Astrocyte (in vitro differentiated cells and primary cell): ENCODE measurements at regions not wholly inside any gene's neighbourhood (a gene's known extent, or its start where the extent isn't known, plus 50 kb on each side); places are given as distances from the start of the nearest gene placed in this dataset.

ENCODE experiments used
- DNase-seq: peaks from one replicate; pipeline ENCODE4 v3.0.0-alpha.2; 2010; ENCODE audit warnings: low read depth
- FAIRE-seq: peaks from 2 replicates; lab custom pipeline; 2011; peaks lifted over from hg19 to GRCh38; lab: Jason Lieb, UNC
- H2AFZ ChIP-seq: 2 replicates; pipeline ENCODE4 v1.6.0; 2012; ENCODE audit warnings: low read depth, low read length, inconsistent platforms
- H3K27ac ChIP-seq: 2 replicates; pipeline ENCODE4 v1.5.1; 2011; ENCODE audit warnings: low read depth, low read length, inconsistent platforms
- H3K27me3 ChIP-seq: 2 replicates; pipeline ENCODE4 v1.6.0; 2011; ENCODE audit warnings: low read length, inconsistent platforms; ENCODE audit not compliant: insufficient read depth
- H3K36me3 ChIP-seq: 2 replicates; pipeline ENCODE4 v1.5.1; 2011; ENCODE audit warnings: low read length, inconsistent platforms; ENCODE audit not compliant: insufficient read depth
- H3K4me1 ChIP-seq: 2 replicates; pipeline ENCODE4 v1.5.1; 2011; ENCODE audit warnings: low read length, inconsistent platforms; ENCODE audit not compliant: insufficient read depth
- H3K4me2 ChIP-seq: 2 replicates; pipeline ENCODE4 v1.6.0; 2012; ENCODE audit warnings: low read length, inconsistent platforms
- H3K4me3 ChIP-seq: 2 replicates; pipeline ENCODE4 v1.5.1; 2011; ENCODE audit warnings: low read depth, mild to moderate bottlenecking, low read length, inconsistent platforms; ENCODE audit not compliant: insufficient read depth
- H3K79me2 ChIP-seq: 2 replicates; pipeline ENCODE4 v1.6.0; 2012; ENCODE audit warnings: mild to moderate bottlenecking, low read length, inconsistent platforms; ENCODE audit not compliant: insufficient read depth
- H3K9ac ChIP-seq: 2 replicates; pipeline ENCODE4 v1.6.0; 2012; ENCODE audit warnings: mild to moderate bottlenecking, low read length, inconsistent platforms
- H3K9me3 ChIP-seq: 2 replicates; pipeline ENCODE4 v1.5.1; 2012; ENCODE audit warnings: low read depth, mild to moderate bottlenecking, low read length, inconsistent platforms; ENCODE audit not compliant: insufficient read depth
- H4K20me1 ChIP-seq: 2 replicates; pipeline ENCODE4 v1.6.0; 2012; ENCODE audit warnings: low read length, inconsistent platforms; ENCODE audit not compliant: insufficient read depth
- H3K27ac Mint-ChIP-seq: one replicate; pipeline ENCODE4 v1.8.0; 2021; ENCODE audit warnings: mild to moderate bottlenecking, mixed read lengths; ENCODE audit not compliant: unreplicated experiment
- H3K27me3 Mint-ChIP-seq: one replicate; pipeline ENCODE4 v1.8.0; 2021; ENCODE audit warnings: low read depth, mixed read lengths; ENCODE audit not compliant: unreplicated experiment
- H3K36me3 Mint-ChIP-seq: one replicate; pipeline ENCODE4 v1.8.0; 2021; ENCODE audit warnings: low read depth, mixed read lengths; ENCODE audit not compliant: unreplicated experiment
- H3K4me1 Mint-ChIP-seq: one replicate; pipeline ENCODE4 v1.8.0; 2021; ENCODE audit warnings: low read depth, mixed read lengths; ENCODE audit not compliant: unreplicated experiment
- H3K4me3 Mint-ChIP-seq: one replicate; pipeline ENCODE4 v1.8.0; 2021; ENCODE audit warnings: mild to moderate bottlenecking, moderate library complexity, mixed read lengths; ENCODE audit not compliant: unreplicated experiment
- H3K9me3 Mint-ChIP-seq: one replicate; pipeline ENCODE4 v1.8.0; 2021; ENCODE audit warnings: mild to moderate bottlenecking, mixed read lengths; ENCODE audit not compliant: unreplicated experiment
- EZH2 ChIP-seq: IDR thresholded peaks from 2 replicates; pipeline ENCODE4 v1.6.1; 2012; ENCODE audit warnings: mild to moderate bottlenecking, low read length, inconsistent platforms; ENCODE audit not compliant: insufficient read depth
- TF ChIP-seq, protein P1 (sequence below): IDR thresholded peaks from 2 replicates; pipeline ENCODE4 v1.5.1; 2011; ENCODE audit warnings: low read depth, mild to moderate bottlenecking, inconsistent platforms, low read length, moderate library complexity; ENCODE audit not compliant: insufficient read depth

DNA sequence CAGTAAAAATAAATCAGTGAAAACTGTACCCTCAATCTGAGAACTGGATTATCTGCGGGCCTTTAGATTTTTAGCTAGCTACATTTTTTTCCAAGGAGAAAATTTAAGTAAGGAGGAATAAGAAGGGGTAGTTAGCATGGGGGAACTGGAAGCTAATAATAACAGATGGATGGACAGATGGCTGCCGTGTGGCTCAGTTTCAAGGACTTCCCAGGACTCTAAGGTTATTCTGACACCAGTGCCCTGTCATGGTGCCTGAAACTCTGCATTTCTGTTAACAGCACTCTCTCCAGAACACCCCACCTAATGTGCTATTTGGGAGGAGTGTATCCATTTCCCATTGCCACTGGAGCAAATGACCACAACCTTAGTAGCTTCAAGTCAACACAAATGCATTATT lies 75.7 kb upstream of the PDE1C start:
- H3K79me2 ChIP-seq, result no peaks in the 10 kb centered on the region
- Mint-ChIP-seq H3K27ac (no peak overlapping the region), H3K4me1 (peaks cover 4% of the 10 kb centered on the region), H3K36me3 (no peaks in the 10 kb centered on the region), H3K4me3 (no peak overlapping the region), H3K27me3 (peaks cover 5% of the 10 kb centered on the region), H3K9me3 (no peaks in the 10 kb centered on the region)
- TF ChIP-seq, protein P1, sequence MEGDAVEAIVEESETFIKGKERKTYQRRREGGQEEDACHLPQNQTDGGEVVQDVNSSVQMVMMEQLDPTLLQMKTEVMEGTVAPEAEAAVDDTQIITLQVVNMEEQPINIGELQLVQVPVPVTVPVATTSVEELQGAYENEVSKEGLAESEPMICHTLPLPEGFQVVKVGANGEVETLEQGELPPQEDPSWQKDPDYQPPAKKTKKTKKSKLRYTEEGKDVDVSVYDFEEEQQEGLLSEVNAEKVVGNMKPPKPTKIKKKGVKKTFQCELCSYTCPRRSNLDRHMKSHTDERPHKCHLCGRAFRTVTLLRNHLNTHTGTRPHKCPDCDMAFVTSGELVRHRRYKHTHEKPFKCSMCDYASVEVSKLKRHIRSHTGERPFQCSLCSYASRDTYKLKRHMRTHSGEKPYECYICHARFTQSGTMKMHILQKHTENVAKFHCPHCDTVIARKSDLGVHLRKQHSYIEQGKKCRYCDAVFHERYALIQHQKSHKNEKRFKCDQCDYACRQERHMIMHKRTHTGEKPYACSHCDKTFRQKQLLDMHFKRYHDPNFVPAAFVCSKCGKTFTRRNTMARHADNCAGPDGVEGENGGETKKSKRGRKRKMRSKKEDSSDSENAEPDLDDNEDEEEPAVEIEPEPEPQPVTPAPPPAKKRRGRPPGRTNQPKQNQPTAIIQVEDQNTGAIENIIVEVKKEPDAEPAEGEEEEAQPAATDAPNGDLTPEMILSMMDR, result no peak
- no peak for TF ChIP-seq EZH2
- FAIRE-seq, result no peak
- peaks cover 19% of the 10 kb centered on the region for H3K4me1 ChIP-seq
- H3K27me3 ChIP-seq, result no peaks in the 10 kb centered on the region
- DNase-seq, result no peak
- H3K4me3 ChIP-seq, result no peak overlapping the region
- H3K4me2 ChIP-seq, result no peak overlapping the region
- no peak overlapping the region for H2AFZ ChIP-seq
- no peaks in the 10 kb centered on the region for H4K20me1 ChIP-seq
- H3K27ac ChIP-seq, result no peak overlapping the region
- H3K9me3 ChIP-seq, result peaks cover 3% of the 10 kb centered on the region
- H3K36me3 ChIP-seq, result no peaks in the 10 kb centered on the region
- H3K9ac ChIP-seq, result no peak overlapping the region

DNA sequence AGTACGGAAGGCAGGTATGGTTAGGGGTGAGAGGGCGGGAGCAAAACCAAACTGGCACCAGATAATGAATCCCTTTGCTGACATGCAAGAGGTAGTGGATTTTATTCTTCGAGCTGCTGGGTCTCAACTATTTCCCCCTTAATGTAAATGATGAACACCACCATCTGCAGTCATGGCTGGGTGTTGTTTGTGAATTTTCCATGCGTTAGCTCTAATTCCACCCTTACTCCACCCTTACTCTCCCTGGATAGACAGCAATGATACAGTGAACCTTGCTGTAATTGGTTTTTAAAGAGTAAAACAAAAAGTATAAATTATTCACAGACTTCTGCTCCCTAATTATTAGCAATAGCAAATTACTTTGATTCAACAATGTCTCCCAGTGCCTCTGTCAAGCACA lies 74.5 kb upstream of the PDE1C start:
- TF ChIP-seq, protein P1, result no peak
- TF ChIP-seq EZH2, result no peak
- Mint-ChIP-seq H3K36me3 (no peaks in the 10 kb centered on the region), H3K9me3 (no peaks in the 10 kb centered on the region), H3K4me1 (peaks cover 4% of the 10 kb centered on the region), H3K4me3 (no peak overlapping the region), H3K27me3 (peaks cover 5% of the 10 kb centered on the region), H3K27ac (no peak overlapping the region)
- no peak overlapping the region for H3K27ac ChIP-seq
- H3K4me3 ChIP-seq, result no peak overlapping the region
- DNase-seq (no peak), FAIRE-seq (no peak)
- no peak overlapping the region for H3K9ac ChIP-seq
- peaks cover 3% of the 10 kb centered on the region for H3K9me3 ChIP-seq
- no peaks in the 10 kb centered on the region for H3K79me2 ChIP-seq
- no peaks in the 10 kb centered on the region for H4K20me1 ChIP-seq
- no peaks in the 10 kb centered on the region for H3K27me3 ChIP-seq
- H2AFZ ChIP-seq, result no peak overlapping the region
- peaks cover 19% of the 10 kb centered on the region for H3K4me1 ChIP-seq
- H3K4me2 ChIP-seq, result no peak overlapping the region
- H3K36me3 ChIP-seq, result no peaks in the 10 kb centered on the region

DNA sequence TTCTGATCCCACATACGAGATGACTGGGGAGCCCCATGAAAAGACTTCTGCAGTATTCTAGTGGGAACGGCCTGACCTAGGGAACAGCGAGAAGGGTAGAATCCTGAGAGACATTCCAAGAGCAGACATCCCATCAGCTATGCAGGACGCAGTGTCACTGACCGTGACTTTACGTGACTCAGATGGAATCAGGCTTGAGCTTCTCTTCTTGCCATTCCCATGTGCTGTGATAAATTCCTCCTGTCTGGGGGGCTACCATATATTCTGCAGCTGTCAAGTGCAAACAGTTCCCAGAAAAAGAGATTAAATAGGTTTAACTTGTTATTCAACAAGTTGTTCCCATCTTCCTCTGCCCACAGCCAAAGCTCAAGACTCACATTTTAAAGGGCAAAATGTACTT lies 73.1 kb upstream of the PDE1C start:
- no peak for TF ChIP-seq EZH2
- TF ChIP-seq, protein P1, result no peak
- peaks cover 5% of the 10 kb centered on the region for H3K27me3 Mint-ChIP-seq
- no peaks in the 10 kb centered on the region for H3K27me3 ChIP-seq
- no peaks in the 10 kb centered on the region for H3K79me2 ChIP-seq
- H3K4me3 ChIP-seq, result no peak overlapping the region
- H4K20me1 ChIP-seq, result no peaks in the 10 kb centered on the region
- H2AFZ ChIP-seq, result no peak overlapping the region
- peak overlapping the region; percentile 47 for H3K4me2 ChIP-seq
- peak; percentile 5 for FAIRE-seq
- peak overlapping the region; percentile 72 for H3K27ac ChIP-seq
- H3K4me3 Mint-ChIP-seq, result no peak overlapping the region
- H3K36me3 Mint-ChIP-seq, result no peaks in the 10 kb centered on the region
- peak; percentile 54 for DNase-seq
- no peak overlapping the region for H3K27ac Mint-ChIP-seq
- peaks cover 4% of the 10 kb centered on the region for H3K4me1 Mint-ChIP-seq
- H3K4me1 ChIP-seq, result peaks cover 19% of the 10 kb centered on the region
- peak overlapping the region; percentile 40 for H3K9ac ChIP-seq
- H3K36me3 ChIP-seq, result no peaks in the 10 kb centered on the region
- H3K9me3 ChIP-seq, result peaks cover 3% of the 10 kb centered on the region
- H3K9me3 Mint-ChIP-seq, result no peaks in the 10 kb centered on the region
